ENCODE measurements at regions not wholly inside any gene's neighbourhood (a gene's known extent, or its start where the extent isn't known, plus 50 kb on each side); places are given as distances from the start of the nearest gene placed in this dataset.

DNA sequence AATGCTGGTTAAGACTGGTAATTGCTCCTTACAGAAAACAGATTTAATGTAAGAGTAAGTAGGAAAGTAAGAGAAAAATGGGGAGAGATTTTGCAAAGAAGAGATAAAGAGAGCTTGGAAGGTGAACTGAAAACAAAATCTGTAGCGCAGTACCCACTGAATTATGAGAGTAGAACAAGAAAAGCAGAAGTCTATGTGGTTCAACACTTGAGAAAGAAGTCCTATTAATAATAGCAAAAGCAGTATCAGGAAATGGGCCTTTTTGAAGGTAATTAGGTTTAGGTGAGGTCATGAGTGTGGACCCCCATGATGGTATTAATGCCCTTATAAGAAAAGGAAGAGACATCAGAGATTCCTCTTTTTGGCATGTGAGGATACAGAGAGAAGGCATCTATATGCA, 460.6 kb downstream of the CETN3 start:
- no peaks in the 10 kb centered on the region for H3K27me3 ChIP-seq
- H3K36me3 ChIP-seq: no peaks in the 10 kb centered on the region
- H3K27ac ChIP-seq: no peak overlapping the region
- no peaks in the 10 kb centered on the region for H3K4me1 ChIP-seq (ENCODE audit: control insufficient read depth in 1 of 2, insufficient read depth in 1 of 2, low read depth in 1 of 2, low read length in 1 of 2)
- H3K9me3 ChIP-seq: no peaks in the 10 kb centered on the region
- TF ChIP-seq CTCF (IDR thresholded peaks at IDR 0.05): no peak
- no peak overlapping the region for H3K4me3 ChIP-seq (ENCODE audit: low read depth in 1 of 2, low read length in 1 of 2)

DNA sequence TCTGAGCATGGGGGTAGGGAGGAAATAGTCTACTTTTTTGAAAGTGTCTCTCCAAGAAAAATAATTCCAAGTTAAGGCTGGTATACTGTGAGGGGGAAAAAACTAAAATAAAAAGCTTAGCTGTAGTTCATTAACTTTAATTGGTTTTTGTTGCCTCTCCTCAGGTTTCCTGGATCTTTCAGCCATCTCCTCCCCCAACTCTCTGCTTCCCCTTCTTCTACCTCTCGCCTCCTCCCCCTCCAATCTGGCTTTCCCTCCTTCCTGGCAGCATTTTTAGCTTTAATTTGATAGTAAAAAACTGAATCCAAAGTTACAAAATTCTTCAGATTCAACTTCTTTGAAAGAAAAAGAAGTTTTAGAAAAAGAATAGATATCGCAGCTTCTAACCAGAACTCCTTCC, 462.6 kb downstream of the CETN3 start:
- no peaks in the 10 kb centered on the region for H3K9me3 ChIP-seq
- TF ChIP-seq CTCF (IDR thresholded peaks at IDR 0.05): no peak
- no peaks in the 10 kb centered on the region for H3K4me1 ChIP-seq (ENCODE audit: control insufficient read depth in 1 of 2, insufficient read depth in 1 of 2, low read depth in 1 of 2, low read length in 1 of 2)
- H3K36me3 ChIP-seq: no peaks in the 10 kb centered on the region
- no peaks in the 10 kb centered on the region for H3K27me3 ChIP-seq
- no peak overlapping the region for H3K27ac ChIP-seq
- no peak overlapping the region for H3K4me3 ChIP-seq (ENCODE audit: low read depth in 1 of 2, low read length in 1 of 2)

DNA sequence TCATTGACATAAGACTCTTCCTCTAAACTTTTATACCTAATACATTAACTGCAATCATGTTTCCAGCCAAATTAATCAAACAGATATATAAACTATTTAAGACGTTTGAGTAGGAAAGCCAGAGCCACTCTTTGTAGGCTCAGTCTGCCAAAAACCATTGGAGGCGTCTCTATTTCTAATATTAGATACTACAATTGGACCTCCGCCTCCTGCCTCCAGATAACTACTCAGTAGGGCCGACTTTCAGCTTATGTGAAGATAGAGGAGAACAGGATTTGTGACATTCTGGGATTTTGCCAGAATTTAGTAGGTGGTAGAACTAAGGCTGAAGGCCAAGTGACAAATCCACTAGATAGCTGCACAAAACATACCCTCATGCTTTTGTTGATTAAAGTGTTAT, 463.0 kb downstream of the CETN3 start:
- Histone ChIP-seq H3K36me3 (no peaks in the 10 kb centered on the region), H3K9me3 (no peaks in the 10 kb centered on the region), H3K4me3 (ENCODE audit: low read depth in 1 of 2, low read length in 1 of 2) (no peak overlapping the region), H3K4me1 (ENCODE audit: control insufficient read depth in 1 of 2, insufficient read depth in 1 of 2, low read depth in 1 of 2, low read length in 1 of 2) (no peaks in the 10 kb centered on the region), H3K27me3 (no peaks in the 10 kb centered on the region), H3K27ac (no peak overlapping the region)
- no peak for TF ChIP-seq CTCF (IDR thresholded peaks at IDR 0.05)

DNA sequence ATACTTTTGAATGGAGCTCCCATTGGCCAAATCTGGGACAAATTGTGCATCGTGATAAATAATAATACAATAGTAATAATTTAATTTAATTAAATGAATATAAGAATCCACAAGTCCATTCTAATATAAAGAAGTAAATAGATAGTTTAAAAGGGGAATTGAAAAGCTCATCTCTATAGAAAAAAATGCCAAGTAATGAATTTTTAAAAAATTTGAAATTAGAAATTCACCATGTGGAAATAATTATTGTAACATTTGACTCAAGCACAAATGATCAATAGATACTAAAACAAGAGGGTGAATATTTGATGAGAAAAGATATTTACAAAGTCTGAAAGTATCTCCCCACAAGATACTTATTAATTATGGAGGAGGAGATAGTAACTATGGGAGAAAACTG, 467.4 kb downstream of the CETN3 start:
- no peak overlapping the region for H3K4me3 ChIP-seq (ENCODE audit: low read depth in 1 of 2, low read length in 1 of 2)
- no peaks in the 10 kb centered on the region for H3K4me1 ChIP-seq (ENCODE audit: control insufficient read depth in 1 of 2, insufficient read depth in 1 of 2, low read depth in 1 of 2, low read length in 1 of 2)
- H3K27me3 ChIP-seq: no peaks in the 10 kb centered on the region
- no peak for TF ChIP-seq CTCF (IDR thresholded peaks at IDR 0.05)
- H3K27ac ChIP-seq: no peak overlapping the region
- H3K9me3 ChIP-seq: no peaks in the 10 kb centered on the region
- H3K36me3 ChIP-seq: no peaks in the 10 kb centered on the region

- TF ChIP-seq CTCF (IDR thresholded peaks at IDR 0.05): no peak
- Histone ChIP-seq H3K4me3 (ENCODE audit: low read depth in 1 of 2, low read length in 1 of 2) (no peak overlapping the region), H3K9me3 (no peaks in the 10 kb centered on the region), H3K27ac (no peak overlapping the region), H3K27me3 (no peaks in the 10 kb centered on the region), H3K4me1 (ENCODE audit: control insufficient read depth in 1 of 2, insufficient read depth in 1 of 2, low read depth in 1 of 2, low read length in 1 of 2) (no peaks in the 10 kb centered on the region), H3K36me3 (no peaks in the 10 kb centered on the region)
Measured at GRCh38 chr5:89936576-89936975, 473.0 kb downstream of the CETN3 start.

- TF ChIP-seq CTCF (IDR thresholded peaks at IDR 0.05): no peak
- Histone ChIP-seq H3K27ac (no peak overlapping the region), H3K9me3 (no peaks in the 10 kb centered on the region), H3K36me3 (no peaks in the 10 kb centered on the region), H3K4me1 (ENCODE audit: control insufficient read depth in 1 of 2, insufficient read depth in 1 of 2, low read depth in 1 of 2, low read length in 1 of 2) (no peaks in the 10 kb centered on the region), H3K4me3 (ENCODE audit: low read depth in 1 of 2, low read length in 1 of 2) (no peak overlapping the region), H3K27me3 (no peaks in the 10 kb centered on the region)
Measured at GRCh38 chr5:89934069-89934468, 475.5 kb downstream of the CETN3 start.

Measured in neutrophil (primary cell).